Panc1 (cell line): ENCODE measurements at regions not wholly inside any gene's neighbourhood (a gene's known extent, or its start where the extent isn't known, plus 50 kb on each side); places are given as distances from the start of the nearest gene placed in this dataset.

ENCODE experiments used
- ATAC-seq: fragments of 200-7000 bp; cut with Tn5 transposase; 2 replicates; pipeline ENCODE4 v1.9.1; 2020; ENCODE audit warnings: mild to moderate bottlenecking, moderate library complexity
- BruUV-seq: library from RNA; stranded (reverse); fragments of 400-500 nt; replicated peaks from 2 replicates; lab custom pipeline; 2021; lab: Mats Ljungman, UMichigan
- CTCF ChIA-PET: fragments of 300-600 bp; sonication (Branson Sonifier 250); formaldehyde crosslinking; loops from one replicate; lab custom pipeline; 2022; ENCODE audit warnings: antibody characterized with exemption; lab: Charles Lee
- POLR2A ChIA-PET: fragments of 300-600 bp; sonication (Branson Sonifier 250); formaldehyde crosslinking; loops from one replicate; lab custom pipeline; 2022; ENCODE audit warnings: antibody characterized with exemption; lab: Charles Lee
- DNase-seq: peaks from one replicate; pipeline ENCODE4 v3.0.0-alpha.2; 2010; ENCODE audit warnings: low read depth, low spot score
- H3K27ac ChIP-seq: 2 replicates; pipeline ENCODE4 v1.5.1; 2011; ENCODE audit warnings: mild to moderate bottlenecking, low read length, inconsistent platforms
- H3K27me3 ChIP-seq: fragments of 200-500 bp; sonication (Bioruptor generic); 2 replicates; pipeline ENCODE4 v1.6.0; 2014; ENCODE audit warnings: low read length, inconsistent platforms; ENCODE audit not compliant: control insufficient read depth, insufficient read depth
- H3K36me3 ChIP-seq: fragments of 200-500 bp; sonication (Bioruptor generic); 2 replicates; pipeline ENCODE4 v1.5.1; 2014; ENCODE audit warnings: inconsistent platforms, mild to moderate bottlenecking, low read length, moderate library complexity; ENCODE audit not compliant: control insufficient read depth, insufficient read depth
- H3K4me1 ChIP-seq: 2 replicates; pipeline ENCODE4 v1.5.1; 2011; ENCODE audit warnings: inconsistent platforms, mild to moderate bottlenecking, low read length, moderate library complexity; ENCODE audit not compliant: control insufficient read depth, insufficient read depth
- H3K4me3 ChIP-seq, 2 experiments: 2 replicates each; pipeline ENCODE4 v1.5.1; 2011 to 2012; ENCODE audit warnings: low read depth in 2 of 2, low read length in 2 of 2, mild to moderate bottlenecking in 2 of 2, inconsistent platforms in 1 of 2, moderate library complexity in 1 of 2
- H3K9me3 ChIP-seq: fragments of 200-500 bp; sonication (Bioruptor generic); 2 replicates; pipeline ENCODE4 v1.5.1; 2014; ENCODE audit warnings: low read depth, mild to moderate bottlenecking, inconsistent platforms, low read length, moderate library complexity; ENCODE audit not compliant: control insufficient read depth, insufficient read depth
- CTCF ChIP-seq: fragments of 450-650 bp; IDR thresholded peaks from 2 replicates; pipeline ENCODE4 v1.5.1; 2017; ENCODE audit warnings: mild to moderate bottlenecking
- POLR2AphosphoS5 ChIP-seq: IDR thresholded peaks from 2 replicates; pipeline ENCODE4 v1.6.1; 2012; ENCODE audit warnings: mild to moderate bottlenecking, low read depth, low read length, moderate library complexity
- REST ChIP-seq, 2 experiments: IDR thresholded peaks; 2 replicates each; pipeline ENCODE4 v1.6.1; 2011 to 2012; ENCODE audit warnings: low read depth in 2 of 2, control low read depth in 1 of 2, low read length in 1 of 2, mild to moderate bottlenecking in 1 of 2, moderate library complexity in 1 of 2; ENCODE audit not compliant: insufficient read depth in 1 of 2
- SIN3A ChIP-seq: IDR thresholded peaks from 2 replicates; pipeline ENCODE4 v1.6.1; 2012; ENCODE audit warnings: low read depth, mild to moderate bottlenecking, low read length, moderate library complexity, borderline replicate concordance; ENCODE audit not compliant: insufficient read depth
- TCF7L2 ChIP-seq: IDR thresholded peaks from 2 replicates; pipeline ENCODE4 v1.6.1; 2011; ENCODE audit warnings: mild to moderate bottlenecking, low read depth, low read length, inconsistent platforms
- in situ Hi-C: cut with HindIII; loops from 2 replicates; pipeline ENCODE4 v1.10.0; 2016; ENCODE audit warnings: low sequenced_read_pairs, low pct_unique_long_range_greater_than_20kb
- intact Hi-C: fragments of 100-400 bp; cut with micrococcal nuclease; formaldehyde crosslinking; loops from one replicate; pipeline ENCODE4 v1.10.0; 2022; ENCODE audit not compliant: unreplicated experiment

GRCh38 chr2:184155791-184156190 is 442.5 kb upstream of the ZNF804A start:
- ChIA-PET POLR2A (no interaction called here), CTCF (no interaction called here)
- Histone ChIP-seq H3K9me3 (no peaks in the 10 kb centered on the region), H3K27ac (no peak overlapping the region), H3K36me3 (no peaks in the 10 kb centered on the region), H3K27me3 (no peaks in the 10 kb centered on the region), H3K4me3 (no peak overlapping the region), H3K4me1 (no peaks in the 10 kb centered on the region)
- TF ChIP-seq POLR2AphosphoS5 (no peak), REST (IDR thresholded peaks at IDR 0.05; ENCODE audit: insufficient read depth in 1 of 2, low read depth in 2 of 2, low read length in 1 of 2) (no peak), TCF7L2 (no peak)
- intact Hi-C loops (no loop called here), in situ Hi-C loops (no loop called here)
- no TSS peak for BruUV-seq
- ATAC-seq (no peak), DNase-seq (no peak)

GRCh38 chr2:184157141-184157540 is 441.2 kb upstream of the ZNF804A start:
- POLR2A ChIA-PET: no interaction called here
- Histone ChIP-seq H3K4me3 (no peak overlapping the region), H3K36me3 (no peaks in the 10 kb centered on the region), H3K9me3 (no peaks in the 10 kb centered on the region), H3K4me1 (no peaks in the 10 kb centered on the region), H3K27me3 (no peaks in the 10 kb centered on the region), H3K27ac (no peak overlapping the region)
- TF ChIP-seq REST (IDR thresholded peaks at IDR 0.05; ENCODE audit: insufficient read depth in 1 of 2, low read depth in 2 of 2, low read length in 1 of 2) (no peak), POLR2AphosphoS5 (no peak), CTCF (no peak), TCF7L2 (no peak), SIN3A (no peak)
- intact Hi-C loops: no loop called here
- ATAC-seq (no peak), DNase-seq (no peak)
- CTCF ChIA-PET: no interaction called here
- BruUV-seq: no TSS peak
- in situ Hi-C loops: no loop called here
